Lower leg skin (tissue), 3 donors: ENCODE measurements at regions not wholly inside any gene's neighbourhood (a gene's known extent, or its start where the extent isn't known, plus 50 kb on each side); places are given as distances from the start of the nearest gene placed in this dataset.

Experiments
- CTCF ChIP-seq, 3 donors: fragments of 450-650 bp; IDR thresholded peaks; one replicate each; pipeline ENCODE4 v1.5.1; 2016; ENCODE audit warnings: antibody characterized with exemption in 3 of 3, mild to moderate bottlenecking in 3 of 3, moderate library complexity in 2 of 3
- POLR2A ChIP-seq, 2 donors: fragments of 450-650 bp; IDR thresholded peaks; one replicate each; pipeline ENCODE4 v1.6.1; 2016 to 2017; ENCODE audit warnings: antibody characterized with exemption in 2 of 2, mild to moderate bottlenecking in 1 of 2, moderate library complexity in 1 of 2

- TF ChIP-seq POLR2A (IDR thresholded peaks at IDR 0.05) (no peak), CTCF (IDR thresholded peaks at IDR 0.05) (no peak)
Measured at GRCh38 chr10:108911814-108912541, 1011.3 kb downstream of the XPNPEP1 start.
